ENCODE measurements at regions not wholly inside any gene's neighbourhood (a gene's known extent, or its start where the extent isn't known, plus 50 kb on each side); places are given as distances from the start of the nearest gene placed in this dataset.

DNA sequence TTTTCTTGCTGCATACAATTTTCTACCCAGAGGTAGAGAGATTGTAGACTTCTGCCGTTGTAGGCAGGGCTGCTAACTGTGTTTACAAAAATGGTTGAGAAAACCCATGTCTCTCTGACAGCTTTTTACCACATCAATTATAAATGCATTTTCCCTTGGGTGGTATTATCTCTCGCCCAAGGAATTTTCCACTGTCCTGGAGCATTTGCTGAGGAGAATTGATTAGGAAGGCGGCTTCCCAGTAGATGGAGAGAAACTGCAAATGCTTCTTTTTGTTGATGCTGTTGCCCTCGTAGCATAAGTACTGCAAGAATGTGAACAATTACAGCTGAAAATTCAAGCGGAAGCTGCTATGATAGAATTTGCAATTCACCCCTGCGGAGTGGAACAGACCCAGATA lies 1007.7 kb upstream of the KLHL29 start:
- no peaks in the 10 kb centered on the region for H3K9me3 ChIP-seq (ENCODE audit: control insufficient read depth, insufficient read depth, low read depth, low read length)
- POLR2A ChIA-PET: no interaction called here
- H3K4me3 ChIP-seq (ENCODE audit: low read depth, low read length): no peak overlapping the region
- no peak overlapping the region for H3K27ac ChIP-seq (ENCODE audit: extremely low read depth, low read depth, low read length)
- CTCF ChIA-PET: no interaction called here
- TF ChIP-seq, protein P1, sequence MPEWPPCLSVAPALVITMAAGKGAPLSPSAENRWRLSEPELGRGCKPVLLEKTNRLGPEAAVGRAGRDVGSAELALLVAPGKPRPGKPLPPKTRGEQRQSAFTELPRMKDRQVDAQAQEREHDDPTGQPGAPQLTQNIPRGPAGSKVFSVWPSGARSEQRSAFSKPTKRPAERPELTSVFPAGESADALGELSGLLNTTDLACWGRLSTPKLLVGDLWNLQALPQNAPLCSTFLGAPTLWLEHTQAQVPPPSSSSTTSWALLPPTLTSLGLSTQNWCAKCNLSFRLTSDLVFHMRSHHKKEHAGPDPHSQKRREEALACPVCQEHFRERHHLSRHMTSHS (tag by site-specific recombination; IDR thresholded peaks at IDR 0.05): no peak
- no peak for TF ChIP-seq ZNF645 (tag by site-specific recombination; IDR thresholded peaks at IDR 0.05)
- TF ChIP-seq PRDM1 (tag by site-specific recombination; IDR thresholded peaks at IDR 0.05): no peak
- TF ChIP-seq ZNF639 (tag by site-specific recombination; IDR thresholded peaks at IDR 0.05): no peak
- TF ChIP-seq ZNF292 (tag by site-specific recombination; IDR thresholded peaks at IDR 0.05; ENCODE audit: borderline replicate concordance, low read depth): no peak
- no peak for TF ChIP-seq ZSCAN23 (tag by site-specific recombination; IDR thresholded peaks at IDR 0.05)
- TF ChIP-seq ZNF560 (tag by site-specific recombination; IDR thresholded peaks at IDR 0.05; ENCODE audit: borderline replicate concordance): no peak
- TF ChIP-seq KLF16 (tag by site-specific recombination; IDR thresholded peaks at IDR 0.05): no peak
- no peak for TF ChIP-seq ZBTB6 (tag by site-specific recombination; IDR thresholded peaks at IDR 0.05)
- TF ChIP-seq ZNF214 (tag by site-specific recombination; IDR thresholded peaks at IDR 0.05; ENCODE audit: borderline replicate concordance): no peak
- no peak for TF ChIP-seq ZNF555 (tag by site-specific recombination; conservative IDR thresholded peaks at IDR 0.05)
- TF ChIP-seq ZNF202 (tag by site-specific recombination; IDR thresholded peaks at IDR 0.05; ENCODE audit: borderline replicate concordance): no peak
- no peak for TF ChIP-seq ZNF391 (tag by site-specific recombination; IDR thresholded peaks at IDR 0.05; ENCODE audit: borderline replicate concordance, low read depth)
- TF ChIP-seq ZNF623 (tag by site-specific recombination; IDR thresholded peaks at IDR 0.05): no peak
- TF ChIP-seq ZNF10 (tag by site-specific recombination; IDR thresholded peaks at IDR 0.05): no peak
- TF ChIP-seq ZNF37A (tag by site-specific recombination; IDR thresholded peaks at IDR 0.05): no peak
- TF ChIP-seq REST (tag by site-specific recombination; IDR thresholded peaks at IDR 0.05): no peak
- no peak for TF ChIP-seq ZNF837 (tag by site-specific recombination; IDR thresholded peaks at IDR 0.05)
- no peaks in the 10 kb centered on the region for H3K36me3 ChIP-seq (ENCODE audit: control insufficient read depth in 2 of 2, insufficient read depth in 1 of 2, low read length in 2 of 2)
- no peaks in the 10 kb centered on the region for H3K4me1 ChIP-seq (ENCODE audit: control insufficient read depth, insufficient read depth, low read length)

All from HEK293 (cell line).